ENCODE measurements at regions not wholly inside any gene's neighbourhood (a gene's known extent, or its start where the extent isn't known, plus 50 kb on each side); places are given as distances from the start of the nearest gene placed in this dataset.
A peak's percentile ranks its signal among the peaks of the same experiment; 100 is the strongest.
"Not testable (repeated sequence)": the region's sequence is repeated elsewhere in the genome, so short reads cannot be mapped to it uniquely, and the experiment has no call there.

GRCh38 chr4:86413426-86413825 lies 53.6 kb upstream of the MAPK10 start:
- not testable (repeated sequence) for FAIRE-seq

GRCh38 chr4:86414686-86415085 lies 54.8 kb upstream of the MAPK10 start:
- FAIRE-seq: no peak

GRCh38 chr4:86416081-86416480 lies 56.2 kb upstream of the MAPK10 start:
- FAIRE-seq: no peak

GRCh38 chr4:86421461-86421860 lies 61.6 kb upstream of the MAPK10 start:
- no peak for FAIRE-seq

GRCh38 chr4:86431543-86432116 lies 71.8 kb upstream of the MAPK10 start:
- no peak for FAIRE-seq

GRCh38 chr4:86432559-86433134 lies 72.8 kb upstream of the MAPK10 start:
- FAIRE-seq: peak; percentile 58

GRCh38 chr4:86439293-86439692 lies 79.4 kb upstream of the MAPK10 start:
- peak; percentile 47 for FAIRE-seq

- no peak for FAIRE-seq
These were observed 81.5 kb upstream of the MAPK10 start for GRCh38 chr4:86441175-86441936.

GRCh38 chr4:86442881-86443280 lies 83.0 kb upstream of the MAPK10 start:
- FAIRE-seq: no peak

- no peak for FAIRE-seq
These were observed 83.6 kb upstream of the MAPK10 start for GRCh38 chr4:86443495-86443894.

- FAIRE-seq: no peak
These were observed 87.1 kb upstream of the MAPK10 start for GRCh38 chr4:86446996-86447395.

GRCh38 chr4:86448871-86449270 lies 89.0 kb upstream of the MAPK10 start:
- no peak for FAIRE-seq

GRCh38 chr4:86449746-86450588 lies 90.1 kb upstream of the MAPK10 start:
- peak; percentile 17 for FAIRE-seq

- peak; percentile 93 for FAIRE-seq
These were observed 91.0 kb upstream of the MAPK10 start for GRCh38 chr4:86450861-86451260.

GRCh38 chr4:86451560-86452330 lies 91.9 kb upstream of the MAPK10 start:
- no peak for FAIRE-seq

- FAIRE-seq: no peak
These were observed 92.6 kb upstream of the MAPK10 start for GRCh38 chr4:86452422-86452891.

GRCh38 chr4:86452924-86453531 lies 93.2 kb upstream of the MAPK10 start:
- no peak for FAIRE-seq

- not testable (repeated sequence) for FAIRE-seq
These were observed 93.8 kb upstream of the MAPK10 start for GRCh38 chr4:86453611-86454072.

GRCh38 chr4:86461849-86462248 lies 102.0 kb upstream of the MAPK10 start:
- no peak for FAIRE-seq

- no peak for FAIRE-seq
These were observed 112.6 kb upstream of the MAPK10 start for GRCh38 chr4:86472377-86473019.

- FAIRE-seq: not testable (repeated sequence)
These were observed 116.0 kb upstream of the PTPN13 start for GRCh38 chr4:86478151-86478550.
